Endothelial cell of umbilical vein (primary cell): ENCODE measurements at regions not wholly inside any gene's neighbourhood (a gene's known extent, or its start where the extent isn't known, plus 50 kb on each side); places are given as distances from the start of the nearest gene placed in this dataset.

Experiments used
- BruUV-seq: library from RNA; stranded (reverse); fragments of 400-500 nt; replicated peaks from 2 replicates; lab custom pipeline; 2021; lab: Mats Ljungman, UMichigan
- CTCF ChIA-PET: fragments of 300-600, 350-600 bp; sonication (Branson Sonifier 250); formaldehyde crosslinking; loops from one replicate; lab custom pipeline; 2021; ENCODE audit warnings: antibody characterized with exemption, inconsistent platforms; lab: Charles Lee
- POLR2A ChIA-PET: fragments of 300-600, 350-600 bp; sonication (Branson Sonifier 250); formaldehyde crosslinking; loops from one replicate; lab custom pipeline; 2021; ENCODE audit warnings: antibody characterized with exemption, inconsistent platforms; lab: Charles Lee
- DNase-seq: peaks from one replicate; pipeline ENCODE4 v3.0.0-alpha.2; 2011; ENCODE audit warnings: low read depth, low spot score
- FAIRE-seq: peaks from 2 replicates; lab custom pipeline; 2011; peaks lifted over from hg19 to GRCh38; lab: Jason Lieb, UNC
- H2AFZ ChIP-seq: 2 replicates; pipeline ENCODE4 v1.6.0; 2012; ENCODE audit warnings: low read depth, low read length, control low read depth, inconsistent platforms
- H3K27ac ChIP-seq: 2 replicates; pipeline ENCODE4 v1.5.1; 2011; ENCODE audit warnings: low read depth, mild to moderate bottlenecking, control low read depth, low read length, moderate library complexity; ENCODE audit not compliant: insufficient read depth
- H3K27me3 ChIP-seq, 2 experiments: 2 replicates each; pipeline versions ENCODE4 v1.6.0 to v1.6.1; 2011; ENCODE audit warnings: low read length in 2 of 2, mixed read lengths in 1 of 2; ENCODE audit not compliant: control insufficient read depth in 2 of 2, insufficient read depth in 2 of 2
- H3K36me3 ChIP-seq, 2 experiments: 2 replicates in 1 of 2; 3 replicates in 1 of 2; pipeline ENCODE4 v1.5.1; 2011; ENCODE audit warnings: low read length in 2 of 2, mild to moderate bottlenecking in 1 of 2, moderate library complexity in 1 of 2; ENCODE audit not compliant: control insufficient read depth in 2 of 2, insufficient read depth in 2 of 2; ENCODE audit errors: extremely low read depth in 1 of 2
- H3K4me1 ChIP-seq: 3 replicates; pipeline ENCODE4 v1.5.1; 2011; ENCODE audit warnings: mild to moderate bottlenecking, low read length; ENCODE audit not compliant: control insufficient read depth, insufficient read depth; ENCODE audit errors: extremely low read depth
- H3K4me2 ChIP-seq: 2 replicates; pipeline ENCODE4 v1.6.1; 2011; ENCODE audit warnings: low read length, control low read depth, mixed read lengths; ENCODE audit not compliant: insufficient read depth
- H3K4me3 ChIP-seq, 3 experiments: fragments of 200-600 bp in 1 of 3; sonication (generic), shearing (Covaris generic) in 1 of 3; replicated peaks in 1 of 3; 2 replicates each; pipeline ENCODE4 v1.5.1; 2011 to 2016; ENCODE audit warnings: control low read depth in 3 of 3, low read length in 3 of 3, mild to moderate bottlenecking in 2 of 3, inconsistent platforms in 1 of 3, low read depth in 1 of 3, moderate library complexity in 1 of 3; ENCODE audit not compliant: insufficient read depth in 1 of 3
- H3K79me2 ChIP-seq: 2 replicates; pipeline ENCODE4 v1.6.0; 2012; ENCODE audit warnings: low read length, inconsistent platforms; ENCODE audit not compliant: control insufficient read depth, insufficient read depth
- H3K9ac ChIP-seq: replicated peaks from 2 replicates; pipeline ENCODE3; 2011; ENCODE audit warnings: low read length, control low read depth; ENCODE audit not compliant: insufficient read depth; ENCODE audit errors: extremely low read depth
- H3K9me1 ChIP-seq: replicated peaks from 3 replicates; pipeline ENCODE4 v1.6.0; 2011; ENCODE audit warnings: mild to moderate bottlenecking, low read length; ENCODE audit not compliant: control insufficient read depth, insufficient read depth; ENCODE audit errors: extremely low read depth
- H3K9me3 ChIP-seq: replicated peaks from 2 replicates; pipeline ENCODE4 v1.5.1; 2012; ENCODE audit warnings: low read length, inconsistent platforms; ENCODE audit not compliant: control insufficient read depth, insufficient read depth
- H4K20me1 ChIP-seq: replicated peaks from 2 replicates; pipeline ENCODE3; 2011; ENCODE audit warnings: mild to moderate bottlenecking, low read length; ENCODE audit not compliant: control insufficient read depth, insufficient read depth; ENCODE audit errors: extremely low read depth
- CTCF ChIP-seq, 2 donors: IDR thresholded peaks; 1 replicate in 1 of 2; 2 replicates in 1 of 2; pipeline ENCODE4 v1.5.1; 2011; ENCODE audit warnings: low read length in 2 of 2, mild to moderate bottlenecking in 2 of 2, moderate library complexity in 2 of 2, control low read depth in 1 of 2, inconsistent platforms in 1 of 2, low read depth in 1 of 2; ENCODE audit not compliant: insufficient read depth in 1 of 2; ENCODE audit errors: extremely low read depth in 1 of 2
- EZH2 ChIP-seq: IDR thresholded peaks from 2 replicates; pipeline ENCODE4 v1.6.1; 2012; ENCODE audit warnings: borderline replicate concordance, low read depth, mild to moderate bottlenecking, moderate library complexity, low read length, inconsistent platforms; ENCODE audit not compliant: severe bottlenecking
- FOS ChIP-seq: IDR thresholded peaks from 2 replicates; pipeline ENCODE4 v1.6.1; 2011; ENCODE audit warnings: mild to moderate bottlenecking, low read length, moderate library complexity, borderline replicate concordance; ENCODE audit not compliant: insufficient read depth
- JUN ChIP-seq: IDR thresholded peaks from 2 replicates; pipeline ENCODE4 v1.6.1; 2011; ENCODE audit warnings: borderline replicate concordance, low read depth; ENCODE audit not compliant: insufficient read length, insufficient read depth
- MYC ChIP-seq: IDR thresholded peaks from one replicate; pipeline ENCODE4 v1.6.1; 2011; ENCODE audit warnings: mild to moderate bottlenecking, low read depth, low read length
- POLR2AphosphoS5 ChIP-seq: IDR thresholded peaks from 2 replicates; pipeline ENCODE4 v1.6.1; 2012; ENCODE audit warnings: low read depth, mild to moderate bottlenecking, control low read depth, low read length, moderate library complexity; ENCODE audit not compliant: insufficient read depth
- dilution Hi-C: fragments of 300-500 bp; cut with MboI; formaldehyde crosslinking; loops from one replicate; pipeline ENCODE4 v1.15.0; 2019; ENCODE audit warnings: low sequenced_read_pairs; ENCODE audit not compliant: extremely low pct_ligation_motif_present
- intact Hi-C: fragments of 100-400 bp; cut with micrococcal nuclease; formaldehyde crosslinking; loops from one replicate; pipeline ENCODE4 v1.10.0; 2022

- dilution Hi-C loops (no loop called here), intact Hi-C loops (loop anchor here (1.0 to 2.0 kb wide), 3 partner anchors 109 to 906 kb away; no protein-coding TSS in a partner anchor)
- Histone ChIP-seq H3K4me1 (no peaks in the 10 kb centered on the region), H3K4me3 (no peak overlapping the region), H4K20me1 (no peaks in the 10 kb centered on the region), H3K79me2 (no peaks in the 10 kb centered on the region), H3K9me3 (no peaks in the 10 kb centered on the region), H3K27me3 (peaks cover 0 to 6% of the 10 kb centered on the region in 2 experiments), H2AFZ (no peak overlapping the region), H3K9me1 (no peaks in the 10 kb centered on the region), H3K9ac (no peak overlapping the region), H3K27ac (no peak overlapping the region), H3K4me2 (no peak overlapping the region), H3K36me3 (no peaks in the 10 kb centered on the region)
- FAIRE-seq (no peak), DNase-seq (peak; percentile 39)
- POLR2A ChIA-PET: no interaction called here
- CTCF ChIA-PET: interaction anchor here (0.6 to 2.5 kb wide), 9 partner anchors 10 to 909 kb away, joined by 3 to 22 read pairs (median 4); no protein-coding TSS in a partner anchor
- no peak for TF ChIP-seq POLR2AphosphoS5
- peak; percentile 78 to 88 for TF ChIP-seq CTCF (IDR thresholded peaks at IDR 0.05; ENCODE audit: extremely low read depth in 1 of 2, insufficient read depth in 1 of 2, low read depth in 1 of 2, low read length in 2 of 2)
- no peak for TF ChIP-seq EZH2
- TF ChIP-seq FOS: no peak
- no peak for TF ChIP-seq MYC
- no peak for TF ChIP-seq JUN
- BruUV-seq: no TSS peak
Observed at GRCh38 chr14:66070542-66071319, 415.4 kb upstream of the CCDC196 start.
